NT2/D1 (cell line): ENCODE measurements at regions not wholly inside any gene's neighbourhood (a gene's known extent, or its start where the extent isn't known, plus 50 kb on each side); places are given as distances from the start of the nearest gene placed in this dataset.

Experiments
- SUZ12 ChIP-seq: IDR thresholded peaks from 2 replicates; pipeline ENCODE4 v1.6.1; 2011; ENCODE audit not compliant: insufficient read length, insufficient read depth; ENCODE audit errors: extremely low read depth
- ZNF274 ChIP-seq: IDR thresholded peaks from 2 replicates; pipeline ENCODE4 v1.6.1; 2011; ENCODE audit warnings: mild to moderate bottlenecking, low read depth, low read length

GRCh38 chr5:175146733-175147132 is 297.2 kb downstream of the DRD1 start:
- TF ChIP-seq ZNF274: no peak
- no peak for TF ChIP-seq SUZ12
